ENCODE measurements at regions not wholly inside any gene's neighbourhood (a gene's known extent, or its start where the extent isn't known, plus 50 kb on each side); places are given as distances from the start of the nearest gene placed in this dataset.

DNA sequence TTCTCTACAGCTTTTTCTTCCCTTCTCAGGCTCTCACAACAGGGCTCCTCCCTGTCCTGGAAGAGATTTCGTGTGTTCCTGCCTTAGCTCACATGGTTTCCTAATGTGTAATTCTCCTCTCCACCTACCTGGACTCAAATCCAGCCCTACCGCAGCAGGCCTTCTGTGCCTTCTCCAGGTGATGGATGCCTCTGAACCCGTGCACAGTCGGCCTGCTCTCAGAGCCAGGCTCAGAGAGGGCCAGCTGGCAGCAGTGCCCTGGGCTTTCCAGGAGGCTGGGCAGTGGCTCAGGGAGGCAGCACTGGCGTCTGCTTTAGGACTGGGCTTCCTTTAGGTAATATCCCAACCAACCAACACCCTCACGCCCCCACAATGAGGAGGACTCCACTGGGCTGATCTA is 123.2 kb upstream of the TMC3 start:
- in situ Hi-C loops (cut with MboI), result loop anchor here (10.0 to 25.0 kb wide), 2 partner anchors 438 to 615 kb away; no protein-coding TSS in a partner anchor
- ATAC-seq, result no peak
- no peak overlapping the region for H3K4me3 ChIP-seq
- TF ChIP-seq TSHZ1 (CRISPR knock-in tag; IDR thresholded peaks at IDR 0.05) (no peak), NELFE (IDR thresholded peaks at IDR 0.05; ENCODE audit: insufficient read depth, insufficient read length) (no peak), ZNF318 (IDR thresholded peaks at IDR 0.05; ENCODE audit: borderline replicate concordance in 1 of 2, low read depth in 1 of 2) (no peak), HNRNPUL1 (IDR thresholded peaks at IDR 0.05; ENCODE audit: low read length) (no peak), FOXJ3 (CRISPR knock-in tag; IDR thresholded peaks at IDR 0.05) (no peak), HMBOX1 (IDR thresholded peaks at IDR 0.05) (no peak), GATA2 (CRISPR knock-in tag; IDR thresholded peaks at IDR 0.05) (no peak)
- TF ChIP-seq, protein P1, sequence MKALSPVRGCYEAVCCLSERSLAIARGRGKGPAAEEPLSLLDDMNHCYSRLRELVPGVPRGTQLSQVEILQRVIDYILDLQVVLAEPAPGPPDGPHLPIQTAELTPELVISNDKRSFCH (CRISPR knock-in tag; IDR thresholded peaks at IDR 0.05), result no peak
- TF ChIP-seq, protein P1 (tag; IDR thresholded peaks at IDR 0.05), result no peak

More for the DNA sequence above, 123.2 kb upstream of the TMC3 start:
- Histone ChIP-seq H3K79me2 (ENCODE audit: control insufficient read depth, insufficient read depth, low read length) (no peaks in the 10 kb centered on the region), H2AFZ (ENCODE audit: low read depth, low read length) (no peak overlapping the region), H3K4me2 (ENCODE audit: insufficient read depth, low read length) (no peak overlapping the region), H3K9me1 (ENCODE audit: control insufficient read depth, insufficient read depth, low read length) (no peaks in the 10 kb centered on the region), H3K9ac (ENCODE audit: insufficient read depth in 1 of 2, low read depth in 2 of 2, low read length in 2 of 2) (no peak overlapping the region), H3K9me3 (replicated peaks; ENCODE audit: control insufficient read depth, insufficient read depth, low read depth, low read length) (no peaks in the 10 kb centered on the region), H3K27ac (ENCODE audit: extremely low read depth, low read depth, low read length) (no peak overlapping the region), H3K36me3 (ENCODE audit: control insufficient read depth, insufficient read depth, low read length) (no peaks in the 10 kb centered on the region), H3K4me1 (replicated peaks in 1 of 2; ENCODE audit: control insufficient read depth in 2 of 2, insufficient read depth in 2 of 2, low read length in 2 of 2) (no peaks in the 10 kb centered on the region), H4K20me1 (replicated peaks; ENCODE audit: control insufficient read depth, insufficient read depth, low read length) (no peaks in the 10 kb centered on the region), H3K27me3 (ENCODE audit: control insufficient read depth in 2 of 2, insufficient read depth in 2 of 2, low read length in 2 of 2) (peaks cover 0 to 25% of the 10 kb centered on the region in 2 experiments; a peak in 2 of 5 replicates)
- DNase-seq (ENCODE audit: extremely low read depth in 1 of 4, low spot score in 3 of 4), result no peak
- ChIA-PET CTCF (ENCODE audit: low intra/inter-chr PET ratio) (no interaction called here), POLR2A (interaction anchor here (1.1 kb wide), 1 partner anchor 14 kb away, joined by 3 read pairs; no protein-coding TSS in a partner anchor)
- intact Hi-C loops (cut with micrococcal nuclease), result no loop called here
- WGBS (ENCODE audit: insufficient coverage, low coverage, missing lambda C conversion rate), result 0% methylated on average over 6 of the region's 6 CpGs
- FAIRE-seq, result no peak
- BruUV-seq (replicated peaks), result no TSS peak
